NT2/D1 (cell line): ENCODE measurements at regions not wholly inside any gene's neighbourhood (a gene's known extent, or its start where the extent isn't known, plus 50 kb on each side); places are given as distances from the start of the nearest gene placed in this dataset.

Source experiments
- YY1 ChIP-seq: IDR thresholded peaks from 2 replicates; pipeline ENCODE4 v1.6.1; 2011; ENCODE audit not compliant: insufficient read length, insufficient read depth
- ZNF274 ChIP-seq: IDR thresholded peaks from 2 replicates; pipeline ENCODE4 v1.6.1; 2011; ENCODE audit warnings: mild to moderate bottlenecking, low read depth, low read length

DNA sequence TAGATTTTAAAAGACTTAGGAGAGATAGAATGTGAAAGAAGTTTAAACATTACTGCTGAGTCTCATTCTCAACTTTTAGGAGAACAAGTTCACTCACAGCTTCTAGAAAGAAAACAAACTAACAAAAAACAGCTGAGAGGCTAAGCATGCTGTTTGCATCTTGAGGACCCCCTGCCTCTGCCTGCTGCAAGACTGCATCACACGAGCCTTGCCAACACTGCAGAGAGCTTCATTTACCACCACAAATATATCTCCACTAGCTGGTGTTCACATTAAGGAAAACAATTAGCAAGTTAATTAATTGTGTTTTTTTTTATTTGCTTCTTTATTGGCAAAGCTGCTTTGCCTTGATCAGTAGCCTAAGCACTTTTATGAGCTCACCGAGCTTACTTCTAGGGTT lies 336.6 kb upstream of the KIAA1217 start:
- TF ChIP-seq ZNF274, result no peak
- no peak for TF ChIP-seq YY1
